WTC11 (cell line): ENCODE measurements at regions not wholly inside any gene's neighbourhood (a gene's known extent, or its start where the extent isn't known, plus 50 kb on each side); places are given as distances from the start of the nearest gene placed in this dataset.

ENCODE experiments used
- ATAC-seq: fragments of 200-7000 bp; cut with Tn5 transposase; 2 replicates; pipeline ENCODE4 v1.10.0; 2021; ENCODE audit warnings: mild to moderate bottlenecking, moderate library complexity
- CTCF ChIA-PET: fragments of 300-600 bp; sonication (Branson Sonifier 250); formaldehyde crosslinking; loops from one replicate; lab custom pipeline; 2021; ENCODE audit warnings: antibody characterized with exemption; lab: Charles Lee
- POLR2A ChIA-PET: fragments of 350-600 bp; sonication (Branson Sonifier 250); formaldehyde crosslinking; loops from one replicate; lab custom pipeline; 2021; ENCODE audit warnings: antibody characterized with exemption; lab: Charles Lee
- DNase-seq: peaks from one replicate; pipeline ENCODE4 v3.0.0; 2021; ENCODE audit warnings: low spot score
- H3K27ac Mint-ChIP-seq: 2 replicates; pipeline ENCODE4 v1.8.0; 2021; ENCODE audit warnings: mixed read lengths
- H3K27me3 Mint-ChIP-seq: 2 replicates; pipeline ENCODE4 v1.8.0; 2021; ENCODE audit warnings: low read depth, mild to moderate bottlenecking, moderate library complexity, mixed read lengths
- H3K36me3 Mint-ChIP-seq: 2 replicates; pipeline ENCODE4 v1.8.0; 2021; ENCODE audit warnings: mixed read lengths
- H3K4me1 Mint-ChIP-seq: 2 replicates; pipeline ENCODE4 v1.8.0; 2022; ENCODE audit warnings: mixed read lengths
- H3K4me3 Mint-ChIP-seq: 2 replicates; pipeline ENCODE4 v1.8.0; 2021; ENCODE audit warnings: mild to moderate bottlenecking, moderate library complexity, mixed read lengths
- H3K9me3 Mint-ChIP-seq: 2 replicates; pipeline ENCODE4 v1.8.0; 2021; ENCODE audit warnings: mixed read lengths
- ATF2 ChIP-seq: sonication (generic); formaldehyde crosslinking; IDR thresholded peaks from 2 replicates; pipeline ENCODE4 v1.8.1; 2022; ENCODE audit warnings: low read depth, missing genetic modification reagents, borderline replicate concordance
- CBFB ChIP-seq: sonication (generic); formaldehyde crosslinking; IDR thresholded peaks from 2 replicates; pipeline ENCODE4 v1.8.1; 2022; ENCODE audit warnings: mild to moderate bottlenecking, low read depth, missing genetic modification reagents
- CREM ChIP-seq: sonication (generic); formaldehyde crosslinking; IDR thresholded peaks from 2 replicates; pipeline ENCODE4 v1.8.1; 2022; ENCODE audit warnings: mild to moderate bottlenecking, missing genetic modification reagents, moderate library complexity
- FOXP1 ChIP-seq: sonication (generic); formaldehyde crosslinking; IDR thresholded peaks from 2 replicates; pipeline ENCODE4 v1.8.0; 2022; ENCODE audit warnings: missing genetic modification reagents, mild to moderate bottlenecking, moderate library complexity, borderline replicate concordance
- GABPB1 ChIP-seq: sonication (generic); formaldehyde crosslinking; IDR thresholded peaks from 2 replicates; pipeline ENCODE4 v1.8.1; 2023; ENCODE audit warnings: mild to moderate bottlenecking, missing genetic modification reagents
- GRHL2 ChIP-seq: fragments of 250-450 bp; sonication (Bioruptor Pico); IDR thresholded peaks from 2 replicates; pipeline ENCODE4 v1.8.0; 2022; ENCODE audit warnings: mild to moderate bottlenecking, moderate library complexity; ENCODE audit not compliant: insufficient replicate concordance, severe bottlenecking
- GTF2I ChIP-seq: fragments of 250-450 bp; sonication (Bioruptor Pico); conservative IDR thresholded peaks from 2 replicates; pipeline ENCODE4 v1.4.0; 2021; ENCODE audit warnings: mild to moderate bottlenecking
- IRF2 ChIP-seq: sonication (generic); formaldehyde crosslinking; IDR thresholded peaks from 2 replicates; pipeline ENCODE4 v1.8.0; 2022; ENCODE audit warnings: low read depth, missing genetic modification reagents, borderline replicate concordance
- JUN ChIP-seq: sonication (generic); formaldehyde crosslinking; IDR thresholded peaks from 2 replicates; pipeline ENCODE4 v1.8.0; 2023; ENCODE audit warnings: mild to moderate bottlenecking, missing genetic modification reagents
- NFYB ChIP-seq: sonication (generic); formaldehyde crosslinking; conservative IDR thresholded peaks from 2 replicates; pipeline ENCODE4 v1.8.0; 2022; ENCODE audit warnings: low read depth, missing genetic modification reagents
- NR1H2 ChIP-seq: sonication (generic); formaldehyde crosslinking; IDR thresholded peaks from 2 replicates; pipeline ENCODE4 v1.9.0; 2021; ENCODE audit warnings: mild to moderate bottlenecking, moderate library complexity, missing genetic modification reagents
- NR3C1 ChIP-seq: sonication (generic); formaldehyde crosslinking; conservative IDR thresholded peaks from 2 replicates; pipeline ENCODE4 v1.8.1; 2023; ENCODE audit warnings: low read depth, mild to moderate bottlenecking, missing genetic modification reagents
- SMAD3 ChIP-seq: sonication (generic); formaldehyde crosslinking; IDR thresholded peaks from 2 replicates; pipeline ENCODE4 v1.8.0; 2022; ENCODE audit warnings: missing genetic modification reagents, mild to moderate bottlenecking, borderline replicate concordance
- TCF7 ChIP-seq: sonication (generic); formaldehyde crosslinking; IDR thresholded peaks from 2 replicates; pipeline ENCODE4 v1.8.0; 2022; ENCODE audit warnings: mild to moderate bottlenecking, low read depth, missing genetic modification reagents, moderate library complexity
- ZNF425 ChIP-seq: fragments of 250-450 bp; sonication (Bioruptor Pico); conservative IDR thresholded peaks from 2 replicates; pipeline ENCODE4 v1.9.0; 2021; ENCODE audit warnings: mild to moderate bottlenecking
- TF ChIP-seq, protein P1 (sequence below): sonication (generic); formaldehyde crosslinking; IDR thresholded peaks from 2 replicates; pipeline ENCODE4 v1.8.0; 2022; ENCODE audit warnings: mild to moderate bottlenecking, missing genetic modification reagents
- TF ChIP-seq, protein P2 (sequence below): sonication (generic); formaldehyde crosslinking; IDR thresholded peaks from 2 replicates; pipeline ENCODE4 v1.8.0; 2023; ENCODE audit warnings: missing genetic modification reagents

GRCh38 chr2:30368258-30368657 lies 78.8 kb upstream of the LCLAT1 start:
- TF ChIP-seq TCF7, result no peak
- no peak for TF ChIP-seq CBFB (CRISPR knock-in tag)
- no peak for TF ChIP-seq JUN (CRISPR knock-in tag)
- TF ChIP-seq NR1H2, result no peak
- no peak for TF ChIP-seq IRF2 (CRISPR knock-in tag)
- TF ChIP-seq NFYB (CRISPR knock-in tag), result no peak
- no peak for TF ChIP-seq FOXP1
- no peak for TF ChIP-seq GTF2I (CRISPR knock-in tag)
- TF ChIP-seq ATF2 (CRISPR knock-in tag), result no peak
- no peak for TF ChIP-seq SMAD3 (CRISPR knock-in tag)
- TF ChIP-seq GRHL2 (CRISPR knock-in tag), result no peak
- no peak for TF ChIP-seq ZNF425 (CRISPR knock-in tag)
- no peak for TF ChIP-seq GABPB1 (CRISPR knock-in tag)
- TF ChIP-seq, protein P1, sequence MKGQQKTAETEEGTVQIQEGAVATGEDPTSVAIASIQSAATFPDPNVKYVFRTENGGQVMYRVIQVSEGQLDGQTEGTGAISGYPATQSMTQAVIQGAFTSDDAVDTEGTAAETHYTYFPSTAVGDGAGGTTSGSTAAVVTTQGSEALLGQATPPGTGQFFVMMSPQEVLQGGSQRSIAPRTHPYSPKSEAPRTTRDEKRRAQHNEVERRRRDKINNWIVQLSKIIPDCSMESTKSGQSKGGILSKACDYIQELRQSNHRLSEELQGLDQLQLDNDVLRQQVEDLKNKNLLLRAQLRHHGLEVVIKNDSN (CRISPR knock-in tag), result no peak
- TF ChIP-seq CREM (CRISPR knock-in tag), result no peak
- TF ChIP-seq, all 79 proteins: peak for 0
- Mint-ChIP-seq H3K27ac (no peak overlapping the region), H3K27me3 (peaks cover 3% of the 10 kb centered on the region; the same call in 1 of the 2 replicates), H3K4me1 (no peaks in the 10 kb centered on the region), H3K36me3 (no peaks in the 10 kb centered on the region), H3K9me3 (no peaks in the 10 kb centered on the region), H3K4me3 (no peak overlapping the region)
- POLR2A ChIA-PET, result no interaction called here
- ATAC-seq (no peak), DNase-seq (no peak)
- CTCF ChIA-PET, result interaction anchor here (1.6 kb wide), 1 partner anchor 203 kb away, joined by 4 read pairs; no protein-coding TSS in a partner anchor

DNA sequence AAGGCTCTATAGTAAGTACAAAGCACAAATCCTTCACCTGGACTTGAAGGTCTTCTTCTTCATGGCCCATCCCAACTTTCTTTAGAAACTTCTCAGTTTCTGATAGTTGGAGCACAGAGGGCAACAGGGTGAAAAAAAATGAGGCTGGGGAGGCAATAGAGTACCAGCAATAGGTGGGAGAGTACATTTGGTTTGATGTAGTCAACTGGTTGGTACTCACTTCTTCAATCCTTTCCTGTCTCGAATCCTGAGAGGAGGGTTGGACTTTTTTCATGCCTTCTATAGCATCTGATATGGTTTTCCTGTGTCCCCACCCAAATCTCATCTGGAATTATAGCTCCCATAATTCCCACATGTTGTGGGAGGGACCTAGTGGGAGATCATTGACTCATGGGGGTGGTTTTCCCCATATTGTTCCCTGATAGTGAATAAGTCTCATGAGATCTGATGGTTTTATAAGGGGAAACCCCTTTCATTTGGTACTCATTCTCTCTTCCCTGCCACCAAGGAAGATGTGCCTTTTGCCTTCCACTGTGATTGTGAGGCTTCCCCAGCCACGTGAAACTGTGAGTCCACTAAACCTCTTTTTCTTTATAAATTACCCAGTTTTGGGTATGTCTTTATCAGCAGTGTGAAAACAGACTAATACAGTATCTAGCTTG lies 75.9 kb upstream of the LCLAT1 start:
- POLR2A ChIA-PET, result interaction anchor here (0.5 kb wide), 1 partner anchor 26 kb away, joined by 3 read pairs; no protein-coding TSS in a partner anchor

More for the DNA sequence above, 75.9 kb upstream of the LCLAT1 start:
- H3K4me3 Mint-ChIP-seq, result no peak overlapping the region
- no peaks in the 10 kb centered on the region for H3K4me1 Mint-ChIP-seq
- H3K9me3 Mint-ChIP-seq, result no peaks in the 10 kb centered on the region
- TF ChIP-seq, protein P2, sequence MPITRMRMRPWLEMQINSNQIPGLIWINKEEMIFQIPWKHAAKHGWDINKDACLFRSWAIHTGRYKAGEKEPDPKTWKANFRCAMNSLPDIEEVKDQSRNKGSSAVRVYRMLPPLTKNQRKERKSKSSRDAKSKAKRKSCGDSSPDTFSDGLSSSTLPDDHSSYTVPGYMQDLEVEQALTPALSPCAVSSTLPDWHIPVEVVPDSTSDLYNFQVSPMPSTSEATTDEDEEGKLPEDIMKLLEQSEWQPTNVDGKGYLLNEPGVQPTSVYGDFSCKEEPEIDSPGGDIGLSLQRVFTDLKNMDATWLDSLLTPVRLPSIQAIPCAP, result no peak
- no peak for TF ChIP-seq NR3C1 (CRISPR knock-in tag)
- TF ChIP-seq, all 79 proteins: peak for 0
- CTCF ChIA-PET, result no interaction called here
- DNase-seq (no peak), ATAC-seq (no peak)
- H3K27ac Mint-ChIP-seq, result no peak overlapping the region
- no peaks in the 10 kb centered on the region for H3K36me3 Mint-ChIP-seq
- peaks cover 3% of the 10 kb centered on the region; the same call in 1 of the 2 replicates for H3K27me3 Mint-ChIP-seq
